GM23338 (cell line): ENCODE measurements at regions not wholly inside any gene's neighbourhood (a gene's known extent, or its start where the extent isn't known, plus 50 kb on each side); places are given as distances from the start of the nearest gene placed in this dataset.

ENCODE experiments used
- CREB1 ChIP-seq: fragments of 250-450 bp; sonication (Bioruptor Pico); IDR thresholded peaks from 2 replicates; pipeline ENCODE4 v1.5.0; 2020; ENCODE audit warnings: low read depth, mild to moderate bottlenecking, moderate library complexity
- ETS1 ChIP-seq: IDR thresholded peaks from 2 replicates; pipeline ENCODE4 v1.6.1; 2016; ENCODE audit warnings: antibody characterized with exemption
- EZH2 ChIP-seq: fragments of 200-600 bp; sonication (generic); IDR thresholded peaks from one replicate; pipeline ENCODE4 v1.8.0; 2017; ENCODE audit warnings: antibody characterized with exemption, mild to moderate bottlenecking, low read depth; ENCODE audit not compliant: unreplicated experiment
- EZH2phosphoT487 ChIP-seq: fragments of 200-600 bp; sonication (generic); IDR thresholded peaks from one replicate; pipeline ENCODE4 v1.8.1; 2018; ENCODE audit warnings: antibody characterized with exemption; ENCODE audit not compliant: unreplicated experiment
- JUNB ChIP-seq: IDR thresholded peaks from one replicate; pipeline ENCODE4 v1.6.1; 2016; ENCODE audit warnings: antibody characterized with exemption; ENCODE audit not compliant: unreplicated experiment
- NANOG ChIP-seq: IDR thresholded peaks from 2 replicates; pipeline ENCODE4 v1.6.1; 2016; ENCODE audit warnings: antibody characterized with exemption, borderline replicate concordance
- POLR2AphosphoS5 ChIP-seq: IDR thresholded peaks from 2 replicates; pipeline ENCODE4 v1.6.1; 2016; ENCODE audit warnings: antibody characterized with exemption, low read depth
- REST ChIP-seq: IDR thresholded peaks from one replicate; pipeline ENCODE4 v1.6.1; 2018; ENCODE audit warnings: antibody characterized with exemption; ENCODE audit not compliant: unreplicated experiment
- STAT1 ChIP-seq: IDR thresholded peaks from one replicate; pipeline ENCODE4 v1.6.1; 2016; ENCODE audit warnings: antibody characterized with exemption; ENCODE audit not compliant: unreplicated experiment
- TF ChIP-seq, protein P1 (sequence below), 2 experiments: fragments of 200-600 bp in 1 of 2; sonication (generic) in 1 of 2; conservative IDR thresholded peaks; 2 replicates each; pipeline versions ENCODE4 v1.5.1 to v1.6.1; 2016 to 2017; ENCODE audit warnings: antibody characterized with exemption in 2 of 2, low read depth in 2 of 2, mild to moderate bottlenecking in 2 of 2, moderate library complexity in 1 of 2

- TF ChIP-seq, protein P1, sequence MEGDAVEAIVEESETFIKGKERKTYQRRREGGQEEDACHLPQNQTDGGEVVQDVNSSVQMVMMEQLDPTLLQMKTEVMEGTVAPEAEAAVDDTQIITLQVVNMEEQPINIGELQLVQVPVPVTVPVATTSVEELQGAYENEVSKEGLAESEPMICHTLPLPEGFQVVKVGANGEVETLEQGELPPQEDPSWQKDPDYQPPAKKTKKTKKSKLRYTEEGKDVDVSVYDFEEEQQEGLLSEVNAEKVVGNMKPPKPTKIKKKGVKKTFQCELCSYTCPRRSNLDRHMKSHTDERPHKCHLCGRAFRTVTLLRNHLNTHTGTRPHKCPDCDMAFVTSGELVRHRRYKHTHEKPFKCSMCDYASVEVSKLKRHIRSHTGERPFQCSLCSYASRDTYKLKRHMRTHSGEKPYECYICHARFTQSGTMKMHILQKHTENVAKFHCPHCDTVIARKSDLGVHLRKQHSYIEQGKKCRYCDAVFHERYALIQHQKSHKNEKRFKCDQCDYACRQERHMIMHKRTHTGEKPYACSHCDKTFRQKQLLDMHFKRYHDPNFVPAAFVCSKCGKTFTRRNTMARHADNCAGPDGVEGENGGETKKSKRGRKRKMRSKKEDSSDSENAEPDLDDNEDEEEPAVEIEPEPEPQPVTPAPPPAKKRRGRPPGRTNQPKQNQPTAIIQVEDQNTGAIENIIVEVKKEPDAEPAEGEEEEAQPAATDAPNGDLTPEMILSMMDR (conservative IDR thresholded peaks at IDR 0.05; ENCODE audit: low read depth in 2 of 2), result peak; percentile 95 to 97
- TF ChIP-seq REST, result no peak
- TF ChIP-seq JUNB, result no peak
- TF ChIP-seq EZH2, result no peak
- TF ChIP-seq EZH2phosphoT487, result no peak
- no peak for TF ChIP-seq CREB1 (CRISPR knock-in tag)
- no peak for TF ChIP-seq ETS1
- TF ChIP-seq NANOG, result 0 out of 2 replicates have a peak, but pooled peaks have one; percentile 12
- TF ChIP-seq POLR2AphosphoS5, result no peak
- no peak for TF ChIP-seq STAT1
These were observed 86.7 kb downstream of the C18orf54 start for GRCh38 chr18:54444319-54444914.
